ENCODE measurements at regions not wholly inside any gene's neighbourhood (a gene's known extent, or its start where the extent isn't known, plus 50 kb on each side); places are given as distances from the start of the nearest gene placed in this dataset.

- no peak for DNase-seq (ENCODE audit: low read depth in 3 of 3)
Observed at GRCh38 chr3:181660337-181660736, 51.4 kb upstream of the SOX2 start.

- no peak for DNase-seq (ENCODE audit: low read depth in 3 of 3)
Observed at GRCh38 chr3:181637456-181637855, 74.3 kb upstream of the SOX2 start.

- no peak for DNase-seq (ENCODE audit: low read depth in 3 of 3)
Observed at GRCh38 chr3:181637056-181637455, 74.7 kb upstream of the SOX2 start.

DNA sequence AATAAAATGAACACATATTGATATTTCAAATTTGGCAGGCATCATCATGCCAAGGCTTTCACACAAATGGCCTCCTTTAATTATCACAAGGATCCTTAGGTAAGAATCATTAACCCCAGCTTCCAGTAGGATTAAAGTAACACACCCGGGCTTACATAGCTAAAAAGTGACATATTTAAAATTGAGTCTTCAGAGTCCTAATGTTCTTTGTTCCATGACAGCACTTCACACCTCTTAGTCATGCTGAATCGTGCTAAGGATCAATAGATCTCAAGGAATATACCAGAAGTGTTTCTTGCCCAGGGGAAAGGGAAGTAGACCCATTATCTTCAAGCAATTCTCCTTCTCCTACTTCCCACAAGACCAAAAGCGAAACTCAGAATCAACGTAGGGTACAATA lies 76.6 kb upstream of the SOX2 start:
- no peak for DNase-seq (ENCODE audit: low read depth in 3 of 3)

- DNase-seq (ENCODE audit: low read depth in 3 of 3), result no peak
Observed at GRCh38 chr3:181633556-181633955, 78.2 kb upstream of the SOX2 start.

- DNase-seq (ENCODE audit: low read depth in 3 of 3), result no peak
Observed at GRCh38 chr3:181631901-181632300, 79.8 kb upstream of the SOX2 start.

DNA sequence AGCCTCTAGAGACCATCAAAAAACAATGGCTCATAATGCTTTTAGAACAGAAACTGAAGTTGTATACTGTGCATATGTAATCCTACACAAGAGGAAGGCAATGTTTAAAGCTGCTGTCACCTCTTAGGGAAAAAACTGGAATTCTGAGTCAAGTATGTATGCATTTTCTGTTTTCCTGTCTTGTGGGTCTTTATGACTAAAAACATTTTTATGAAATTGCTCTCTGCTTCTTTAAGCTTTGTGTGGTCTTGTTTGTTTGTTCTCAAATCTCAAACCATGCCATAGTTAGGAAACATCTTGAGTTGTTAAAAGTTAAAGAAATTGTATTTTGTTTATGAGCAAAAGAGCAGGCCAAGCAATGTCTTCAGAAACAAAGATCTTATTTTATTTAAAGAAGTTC lies 80.9 kb upstream of the SOX2 start:
- no peak for DNase-seq (ENCODE audit: low read depth in 3 of 3)

DNA sequence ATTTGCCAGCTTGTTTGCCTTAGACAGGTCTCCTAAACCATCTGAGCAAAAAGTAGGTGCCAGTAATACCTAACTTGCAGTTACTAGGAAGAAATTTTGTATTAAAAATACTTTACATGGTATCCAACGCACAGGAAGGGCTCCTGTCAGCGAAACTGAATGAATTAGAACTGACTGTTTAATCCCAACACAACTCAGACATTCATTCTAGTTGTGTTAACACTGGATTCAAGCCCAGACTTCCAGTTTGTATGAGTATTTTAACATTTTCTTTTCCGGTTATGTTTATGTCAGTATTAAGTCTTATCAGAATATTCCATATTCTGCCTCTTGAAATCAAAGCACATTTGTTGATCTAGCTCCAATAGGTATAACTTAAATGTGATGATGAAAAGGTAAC lies 82.0 kb upstream of the SOX2 start:
- DNase-seq (ENCODE audit: low read depth in 3 of 3), result no peak

DNA sequence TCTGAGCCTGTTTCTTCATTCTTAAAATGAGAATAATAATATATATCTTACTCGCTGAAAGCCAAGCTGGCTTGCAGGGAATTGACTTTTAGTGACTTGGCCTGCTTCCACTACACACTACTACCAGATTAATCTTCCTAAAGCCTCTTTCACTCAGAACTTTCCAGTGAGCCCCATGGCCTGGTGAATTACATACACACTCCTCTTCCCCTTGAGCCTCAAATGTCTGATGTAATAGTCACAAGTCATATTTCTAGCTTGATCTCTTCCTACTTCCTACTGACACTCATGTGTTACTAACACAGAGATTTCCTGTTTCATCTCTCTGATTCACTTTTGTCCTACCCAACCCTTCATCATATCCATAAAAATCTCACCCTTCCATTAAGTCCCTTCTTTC lies 82.7 kb upstream of the SOX2 start:
- no peak for DNase-seq (ENCODE audit: low read depth in 3 of 3)

GRCh38 chr3:181628384-181628783 lies 83.3 kb upstream of the SOX2 start:
- DNase-seq (ENCODE audit: low read depth in 3 of 3), result no peak

DNA sequence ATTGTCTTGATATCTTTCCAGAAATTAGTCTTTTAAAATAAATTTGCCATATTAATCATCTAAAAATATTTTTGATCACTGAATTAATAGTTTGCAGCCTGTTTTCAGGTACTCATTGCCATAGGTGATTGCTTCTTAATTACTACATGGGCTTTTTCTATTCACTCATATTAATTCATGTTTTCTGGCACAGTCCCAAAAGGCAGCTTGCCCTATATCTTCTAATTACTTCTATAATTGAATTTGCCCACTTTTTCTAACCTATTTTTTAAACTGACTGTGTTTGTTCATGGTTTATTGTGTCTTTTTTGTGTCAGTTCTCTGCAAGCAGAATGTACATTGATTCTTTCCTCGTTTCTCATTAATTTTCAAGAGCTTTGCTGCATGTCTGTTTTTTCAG lies 85.7 kb upstream of the SOX2 start:
- no peak for DNase-seq (ENCODE audit: low read depth in 3 of 3)

DNA sequence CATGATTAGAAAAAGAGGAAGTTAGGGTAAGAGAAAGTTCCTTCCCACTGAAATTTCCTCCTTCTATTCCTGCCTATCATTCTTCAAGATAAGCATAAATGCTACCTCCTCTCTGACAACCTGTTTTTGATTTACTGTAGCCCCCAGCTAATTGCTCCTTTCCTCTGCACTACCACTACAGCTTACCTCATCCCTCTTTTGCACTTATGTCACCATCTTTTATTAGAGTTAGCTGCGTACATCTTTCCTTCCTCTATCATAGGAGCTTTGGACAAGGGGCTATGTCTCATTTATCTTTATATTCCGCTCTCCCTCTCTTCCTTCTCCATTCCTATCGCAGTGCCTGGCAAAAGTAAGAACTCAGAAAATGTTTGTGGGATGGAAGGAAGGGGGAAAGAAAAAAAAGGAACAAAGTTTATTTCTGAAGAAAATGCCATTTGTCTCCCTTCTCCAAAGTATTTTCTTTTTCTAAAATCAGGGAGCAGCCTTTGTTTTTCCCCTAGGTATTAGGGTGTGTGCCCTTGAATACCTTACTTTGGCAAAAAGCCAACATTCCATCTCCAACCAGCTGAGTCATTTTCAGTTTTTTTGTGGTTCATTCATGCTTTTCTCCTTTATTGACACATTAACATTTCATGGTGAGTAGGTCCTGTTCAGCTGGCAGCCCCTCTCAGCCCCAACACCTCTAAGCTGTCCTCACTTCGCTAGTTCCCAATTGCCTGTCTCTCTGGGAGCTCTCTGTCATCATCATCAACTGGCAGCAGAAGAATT lies 87.6 kb upstream of the SOX2 start:
- no peak for DNase-seq (ENCODE audit: low read depth in 3 of 3)

DNA sequence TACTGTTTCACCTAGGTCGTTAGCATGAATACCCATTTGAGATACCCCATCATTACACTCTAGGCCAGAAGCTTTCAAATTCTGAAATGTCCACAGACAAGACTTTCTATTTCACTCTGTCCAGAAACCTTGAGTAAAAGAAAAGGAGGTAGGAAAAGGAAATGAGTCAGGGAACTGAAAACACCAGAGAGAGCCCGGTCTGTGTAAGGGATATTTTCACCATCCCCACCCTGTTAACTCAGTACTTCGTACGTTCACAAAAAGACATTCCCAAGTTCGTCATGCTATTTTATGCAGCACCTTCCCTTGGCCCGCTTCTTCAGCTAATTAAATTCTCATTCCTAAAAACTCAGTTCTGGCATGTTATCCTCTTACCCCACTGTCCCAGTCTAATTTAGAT lies 89.4 kb upstream of the SOX2 start:
- DNase-seq (ENCODE audit: low read depth in 3 of 3), result no peak

GRCh38 chr3:181619897-181620296 lies 91.8 kb upstream of the SOX2 start:
- no peak for DNase-seq (ENCODE audit: low read depth in 3 of 3)

DNA sequence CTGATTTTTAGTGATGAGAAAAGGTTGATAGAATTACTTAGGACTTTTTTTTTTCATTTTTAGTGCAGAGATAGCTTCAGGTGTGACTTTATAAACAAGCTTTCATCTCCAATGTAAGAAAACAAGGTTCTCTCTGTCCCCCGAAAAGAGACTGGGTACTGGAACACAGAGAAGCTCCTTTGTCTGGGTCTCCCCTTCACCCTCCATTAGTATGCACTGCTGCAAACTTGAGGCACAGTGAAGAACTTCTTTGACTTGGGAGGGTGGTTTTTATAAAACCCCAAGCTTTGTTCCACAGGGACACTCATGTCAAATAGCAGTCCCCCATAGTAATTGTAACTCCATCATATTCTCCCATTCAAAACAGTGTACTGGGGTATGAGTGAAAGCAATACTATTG lies 93.5 kb upstream of the SOX2 start:
- DNase-seq (ENCODE audit: low read depth in 3 of 3), result no peak

GRCh38 chr3:181616088-181617070 lies 95.3 kb upstream of the SOX2 start:
- no peak for DNase-seq (ENCODE audit: low read depth in 3 of 3)

DNA sequence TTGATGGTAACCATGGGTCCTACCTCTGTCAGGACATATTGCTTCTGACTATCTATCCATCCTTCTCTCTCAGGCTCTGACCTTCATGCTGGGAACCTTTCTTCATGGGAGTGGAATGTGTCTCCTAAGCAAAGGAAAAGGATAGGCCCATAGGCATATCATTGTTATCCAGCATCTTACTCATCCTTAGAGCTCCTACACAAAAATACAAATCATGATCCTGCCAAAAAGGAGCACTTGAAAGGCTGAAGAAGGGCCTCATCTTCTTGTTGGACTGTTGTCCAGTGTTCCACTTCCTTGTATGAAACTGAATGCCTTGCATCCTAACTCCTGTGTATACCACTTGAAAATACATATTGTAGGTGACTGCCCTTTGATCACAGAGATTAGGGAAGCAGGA lies 96.1 kb upstream of the SOX2 start:
- DNase-seq (ENCODE audit: low read depth in 3 of 3), result no peak

- DNase-seq (ENCODE audit: low read depth in 3 of 3), result no peak
Observed at GRCh38 chr3:181614878-181615277, 96.8 kb upstream of the SOX2 start.

- DNase-seq (ENCODE audit: low read depth in 3 of 3), result no peak
Observed at GRCh38 chr3:181613813-181614212, 97.9 kb upstream of the SOX2 start.

- no peak for DNase-seq (ENCODE audit: low read depth in 3 of 3)
Observed at GRCh38 chr3:181613191-181613590, 98.5 kb upstream of the SOX2 start.

DNA sequence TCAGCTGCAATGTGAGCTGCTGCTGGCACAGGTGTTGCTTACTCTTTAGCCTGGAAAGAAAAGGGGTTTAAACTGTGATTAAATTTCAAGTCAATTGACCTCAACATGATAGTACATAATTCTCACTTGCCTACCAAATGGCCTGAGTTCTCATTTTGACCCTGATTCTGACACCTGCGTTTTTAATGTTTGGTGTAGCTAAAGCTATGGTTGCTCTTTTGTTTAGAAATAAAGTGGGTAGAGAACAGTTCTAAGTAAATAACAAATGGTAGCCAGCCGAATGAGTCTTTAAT lies 100.8 kb upstream of the SOX2 start:
- no peak for DNase-seq (ENCODE audit: low read depth in 3 of 3)

DNA sequence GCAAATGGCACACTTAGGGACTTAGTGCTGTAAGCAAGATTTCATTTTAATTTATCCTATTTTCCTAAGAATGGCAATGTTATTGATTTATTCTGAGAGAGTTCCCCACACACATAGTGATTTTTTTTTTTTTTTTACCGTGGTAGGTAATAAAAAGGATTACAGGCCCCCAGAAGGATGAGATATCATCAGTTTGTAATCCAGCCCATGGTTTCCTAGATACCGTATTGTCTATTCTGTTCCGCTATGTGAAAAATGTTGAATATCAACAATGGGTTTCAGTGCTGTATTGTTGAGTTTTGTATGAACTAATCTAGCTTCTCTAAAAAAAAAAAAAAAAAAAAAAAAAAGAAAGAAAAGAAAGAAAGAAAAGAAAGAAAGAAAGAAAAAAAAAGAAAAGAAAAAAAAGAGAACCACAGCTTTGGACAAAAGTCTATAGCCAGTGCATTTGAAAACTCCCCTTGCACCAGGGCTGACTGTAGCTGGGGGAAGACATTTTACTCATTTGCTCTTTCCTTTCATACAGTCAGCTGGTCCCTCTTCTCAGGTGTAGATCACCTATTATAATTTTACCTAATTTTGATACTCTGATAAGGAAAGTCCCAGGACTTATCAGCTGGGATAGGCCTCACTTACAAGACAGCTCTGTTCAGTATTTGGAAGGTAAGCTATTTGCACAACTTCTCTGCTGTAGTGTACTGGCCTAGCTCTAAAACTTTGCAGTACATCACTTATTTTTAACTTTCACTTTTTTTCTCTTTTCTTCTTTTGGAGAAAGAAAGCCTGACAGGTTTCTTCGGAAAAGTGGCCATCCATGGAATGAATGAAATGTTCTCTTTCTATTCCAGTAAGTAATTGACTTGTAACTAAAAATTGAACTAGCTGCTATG lies 101.4 kb upstream of the SOX2 start:
- no peak for DNase-seq (ENCODE audit: low read depth in 3 of 3)

Measured in stimulated activated CD4-positive, alpha-beta T cell treated with anti-CD3 and anti-CD28 coated beads, TNF-alpha, amount 100 ng/mL, for 24 hours (primary cell).